Hepatocyte (in vitro differentiated cells): ENCODE measurements at regions not wholly inside any gene's neighbourhood (a gene's known extent, or its start where the extent isn't known, plus 50 kb on each side); places are given as distances from the start of the nearest gene placed in this dataset.

Source experiments
- EZH2 ChIP-seq: fragments of 200-600 bp; sonication (generic); IDR thresholded peaks from 2 replicates; pipeline ENCODE4 v1.6.1; 2016; ENCODE audit warnings: antibody characterized with exemption, mild to moderate bottlenecking, borderline replicate concordance
- EZH2phosphoT487 ChIP-seq: fragments of 200-600 bp; sonication (generic); IDR thresholded peaks from one replicate; pipeline ENCODE4 v1.6.1; 2018; ENCODE audit warnings: antibody characterized with exemption, mild to moderate bottlenecking, low read depth, moderate library complexity; ENCODE audit not compliant: unreplicated experiment, severe bottlenecking
- TF ChIP-seq, protein P1 (sequence below): fragments of 200-600 bp; sonication (generic); IDR thresholded peaks from 2 replicates; pipeline ENCODE4 v1.5.1; 2016; ENCODE audit warnings: antibody characterized with exemption, mild to moderate bottlenecking; ENCODE audit not compliant: poor library complexity

DNA sequence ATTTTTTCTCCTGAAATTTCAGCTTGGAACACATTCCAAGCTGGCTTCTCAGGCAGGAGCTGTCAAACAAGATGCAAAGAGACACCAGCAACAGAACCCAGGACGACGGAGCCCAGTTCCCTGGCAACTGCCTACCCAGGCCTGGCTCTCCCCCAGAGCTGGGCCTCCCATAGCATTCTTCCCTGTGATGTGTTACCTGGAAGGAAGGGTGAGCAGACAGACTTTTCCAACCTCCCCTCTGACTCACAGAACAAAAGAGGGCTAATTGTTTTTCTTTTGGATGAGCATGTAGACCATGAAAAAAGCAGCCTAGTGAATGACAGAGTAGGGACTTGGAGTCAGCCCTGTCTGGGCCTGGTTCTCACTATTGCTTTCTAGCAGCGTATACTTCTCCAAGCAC lies 55.3 kb upstream of the BMAL1 start:
- TF ChIP-seq, protein P1, sequence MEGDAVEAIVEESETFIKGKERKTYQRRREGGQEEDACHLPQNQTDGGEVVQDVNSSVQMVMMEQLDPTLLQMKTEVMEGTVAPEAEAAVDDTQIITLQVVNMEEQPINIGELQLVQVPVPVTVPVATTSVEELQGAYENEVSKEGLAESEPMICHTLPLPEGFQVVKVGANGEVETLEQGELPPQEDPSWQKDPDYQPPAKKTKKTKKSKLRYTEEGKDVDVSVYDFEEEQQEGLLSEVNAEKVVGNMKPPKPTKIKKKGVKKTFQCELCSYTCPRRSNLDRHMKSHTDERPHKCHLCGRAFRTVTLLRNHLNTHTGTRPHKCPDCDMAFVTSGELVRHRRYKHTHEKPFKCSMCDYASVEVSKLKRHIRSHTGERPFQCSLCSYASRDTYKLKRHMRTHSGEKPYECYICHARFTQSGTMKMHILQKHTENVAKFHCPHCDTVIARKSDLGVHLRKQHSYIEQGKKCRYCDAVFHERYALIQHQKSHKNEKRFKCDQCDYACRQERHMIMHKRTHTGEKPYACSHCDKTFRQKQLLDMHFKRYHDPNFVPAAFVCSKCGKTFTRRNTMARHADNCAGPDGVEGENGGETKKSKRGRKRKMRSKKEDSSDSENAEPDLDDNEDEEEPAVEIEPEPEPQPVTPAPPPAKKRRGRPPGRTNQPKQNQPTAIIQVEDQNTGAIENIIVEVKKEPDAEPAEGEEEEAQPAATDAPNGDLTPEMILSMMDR = no peak
- no peak for TF ChIP-seq EZH2
- no peak for TF ChIP-seq EZH2phosphoT487
